ENCODE measurements at regions not wholly inside any gene's neighbourhood (a gene's known extent, or its start where the extent isn't known, plus 50 kb on each side); places are given as distances from the start of the nearest gene placed in this dataset.

GRCh38 chr6:82703230-82703629 is 339.6 kb downstream of the TPBG start:
- TF ChIP-seq CTCF (conservative IDR thresholded peaks at IDR 0.05; ENCODE audit: low read length) (no peak), EZH2phosphoT487 (IDR thresholded peaks at IDR 0.05; ENCODE audit: borderline replicate concordance, low read depth, low read length) (no peak)
